ENCODE measurements at regions not wholly inside any gene's neighbourhood (a gene's known extent, or its start where the extent isn't known, plus 50 kb on each side); places are given as distances from the start of the nearest gene placed in this dataset.

GRCh38 chr17:47066841-47067682, 88.0 kb upstream of the RPRML start:
- no peaks in the 10 kb centered on the region for H3K9me2 ChIP-seq (replicated peaks; ENCODE audit: low read depth, low read length)
- no peaks in the 10 kb centered on the region for H3K27me3 ChIP-seq (ENCODE audit: insufficient read depth, low read length, poor library complexity, severe bottlenecking)
- no peaks in the 10 kb centered on the region for H3K36me3 ChIP-seq (ENCODE audit: insufficient read depth, low read length)
- TF ChIP-seq EZH2phosphoT487 (IDR thresholded peaks at IDR 0.05; ENCODE audit: borderline replicate concordance) (no peak), CTCF (conservative IDR thresholded peaks at IDR 0.05; ENCODE audit: low read length) (0 out of 2 replicates have a peak, but pooled peaks have one; percentile 12)
- H3K4me2 ChIP-seq (ENCODE audit: low read depth, low read length, poor library complexity, severe bottlenecking), result peak overlapping the region; percentile 83
- H4K20me1 ChIP-seq (ENCODE audit: insufficient read depth, low read length, poor library complexity, severe bottlenecking), result no peaks in the 10 kb centered on the region
- no peaks in the 10 kb centered on the region for H3F3A ChIP-seq (ENCODE audit: low read depth)
- H2AFZ ChIP-seq (ENCODE audit: low read length), result peak overlapping the region; percentile 94
- H3K4me1 ChIP-seq (ENCODE audit: insufficient read depth, low read length, poor library complexity, severe bottlenecking), result peaks cover 28% of the 10 kb centered on the region
- H3K4me3 ChIP-seq (ENCODE audit: low read length, poor library complexity, severe bottlenecking), result peak overlapping the region; percentile 99
- no peaks in the 10 kb centered on the region for H3K9me3 ChIP-seq (ENCODE audit: insufficient read depth, low read depth, low read length)
- peaks cover 21% of the 10 kb centered on the region for H3K79me2 ChIP-seq (ENCODE audit: insufficient read depth, low read length)
- H3K9ac ChIP-seq (ENCODE audit: low read depth, low read length, poor library complexity, severe bottlenecking), result peak overlapping the region; percentile 100

GRCh38 chr17:47066095-47066494, 87.0 kb upstream of the RPRML start:
- Histone ChIP-seq H3K4me3 (ENCODE audit: low read length, poor library complexity, severe bottlenecking) (peak overlapping the region; percentile 99), H4K20me1 (ENCODE audit: insufficient read depth, low read length, poor library complexity, severe bottlenecking) (no peaks in the 10 kb centered on the region), H3K9me3 (ENCODE audit: insufficient read depth, low read depth, low read length) (no peaks in the 10 kb centered on the region), H3K79me2 (ENCODE audit: insufficient read depth, low read length) (peaks cover 21% of the 10 kb centered on the region), H3F3A (ENCODE audit: low read depth) (no peaks in the 10 kb centered on the region), H3K9ac (ENCODE audit: low read depth, low read length, poor library complexity, severe bottlenecking) (peak overlapping the region; percentile 100), H3K4me1 (ENCODE audit: insufficient read depth, low read length, poor library complexity, severe bottlenecking) (peaks cover 20% of the 10 kb centered on the region), H3K27me3 (ENCODE audit: insufficient read depth, low read length, poor library complexity, severe bottlenecking) (no peaks in the 10 kb centered on the region), H3K4me2 (ENCODE audit: low read depth, low read length, poor library complexity, severe bottlenecking) (peak overlapping the region; percentile 83), H2AFZ (ENCODE audit: low read length) (no peak overlapping the region), H3K36me3 (ENCODE audit: insufficient read depth, low read length) (no peaks in the 10 kb centered on the region), H3K9me2 (replicated peaks; ENCODE audit: low read depth, low read length) (no peaks in the 10 kb centered on the region)
- no peak for TF ChIP-seq EZH2phosphoT487 (IDR thresholded peaks at IDR 0.05; ENCODE audit: borderline replicate concordance)
- TF ChIP-seq CTCF (conservative IDR thresholded peaks at IDR 0.05; ENCODE audit: low read length), result no peak

GRCh38 chr17:47064684-47065083, 85.6 kb upstream of the RPRML start:
- no peaks in the 10 kb centered on the region for H4K20me1 ChIP-seq (ENCODE audit: insufficient read depth, low read length, poor library complexity, severe bottlenecking)
- no peaks in the 10 kb centered on the region for H3K9me2 ChIP-seq (replicated peaks; ENCODE audit: low read depth, low read length)
- H3K4me3 ChIP-seq (ENCODE audit: low read length, poor library complexity, severe bottlenecking), result no peak overlapping the region
- TF ChIP-seq CTCF (conservative IDR thresholded peaks at IDR 0.05; ENCODE audit: low read length) (no peak), EZH2phosphoT487 (IDR thresholded peaks at IDR 0.05; ENCODE audit: borderline replicate concordance) (no peak)
- H3K36me3 ChIP-seq (ENCODE audit: insufficient read depth, low read length), result no peaks in the 10 kb centered on the region
- H3K9me3 ChIP-seq (ENCODE audit: insufficient read depth, low read depth, low read length), result no peaks in the 10 kb centered on the region
- peaks cover 13% of the 10 kb centered on the region for H3K4me1 ChIP-seq (ENCODE audit: insufficient read depth, low read length, poor library complexity, severe bottlenecking)
- peaks cover 21% of the 10 kb centered on the region for H3K79me2 ChIP-seq (ENCODE audit: insufficient read depth, low read length)
- H3K27me3 ChIP-seq (ENCODE audit: insufficient read depth, low read length, poor library complexity, severe bottlenecking), result no peaks in the 10 kb centered on the region
- no peak overlapping the region for H3K4me2 ChIP-seq (ENCODE audit: low read depth, low read length, poor library complexity, severe bottlenecking)
- H2AFZ ChIP-seq (ENCODE audit: low read length), result no peak overlapping the region
- no peaks in the 10 kb centered on the region for H3F3A ChIP-seq (ENCODE audit: low read depth)
- no peak overlapping the region for H3K9ac ChIP-seq (ENCODE audit: low read depth, low read length, poor library complexity, severe bottlenecking)
